ENCODE measurements at regions not wholly inside any gene's neighbourhood (a gene's known extent, or its start where the extent isn't known, plus 50 kb on each side); places are given as distances from the start of the nearest gene placed in this dataset.
"Not testable (repeated sequence)": the region's sequence is repeated elsewhere in the genome, so short reads cannot be mapped to it uniquely, and the experiment has no call there.

- intact Hi-C loops (cut with DNase I), result no loop called here
- DNase-seq, result no peak
- ATAC-seq (ENCODE audit: poor library complexity), result no peak
Observed at GRCh38 chr16:13568803-13569202, 351.2 kb upstream of the ERCC4 start.

- intact Hi-C loops (cut with DNase I), result no loop called here
- ATAC-seq (ENCODE audit: poor library complexity) (no peak), DNase-seq (no peak)
Observed at GRCh38 chr16:13569986-13570385, 350.0 kb upstream of the ERCC4 start.

- intact Hi-C loops (cut with DNase I), result no loop called here
- ATAC-seq (ENCODE audit: poor library complexity), result no peak
- DNase-seq, result no peak
Observed at GRCh38 chr16:13571036-13571435, 348.9 kb upstream of the ERCC4 start.

- ATAC-seq (ENCODE audit: poor library complexity), result no peak
- intact Hi-C loops (cut with DNase I), result no loop called here
- no peak for DNase-seq
Observed at GRCh38 chr16:13573903-13574302, 346.1 kb upstream of the ERCC4 start.

- DNase-seq, result no peak
- no peak for ATAC-seq (ENCODE audit: poor library complexity)
- intact Hi-C loops (cut with DNase I), result no loop called here
Observed at GRCh38 chr16:13586051-13586450, 333.9 kb upstream of the ERCC4 start.

GRCh38 chr16:13587181-13587580 is 332.8 kb upstream of the ERCC4 start:
- no peak for ATAC-seq (ENCODE audit: poor library complexity)
- no peak for DNase-seq
- intact Hi-C loops (cut with DNase I), result no loop called here

GRCh38 chr16:13594823-13595222 is 325.1 kb upstream of the ERCC4 start:
- intact Hi-C loops (cut with DNase I), result no loop called here

GRCh38 chr16:13606804-13607203 is 313.1 kb upstream of the ERCC4 start:
- ATAC-seq (ENCODE audit: poor library complexity), result no peak
- no peak for DNase-seq
- intact Hi-C loops (cut with DNase I), result no loop called here

More at GRCh38 chr16:13594823-13595222, 325.1 kb upstream of the ERCC4 start:
- DNase-seq (no peak), ATAC-seq (ENCODE audit: poor library complexity) (no peak)

GRCh38 chr16:13607289-13607688 is 312.7 kb upstream of the ERCC4 start:
- DNase-seq, result no peak
- intact Hi-C loops (cut with DNase I), result no loop called here
- no peak for ATAC-seq (ENCODE audit: poor library complexity)

- intact Hi-C loops (cut with DNase I), result no loop called here
- no peak for ATAC-seq (ENCODE audit: poor library complexity)
Observed at GRCh38 chr16:13611596-13611995, 308.4 kb upstream of the ERCC4 start.

GRCh38 chr16:13612623-13613022 is 307.3 kb upstream of the ERCC4 start:
- no peak for ATAC-seq (ENCODE audit: poor library complexity)
- intact Hi-C loops (cut with DNase I), result no loop called here
- no peak for DNase-seq

More at GRCh38 chr16:13611596-13611995, 308.4 kb upstream of the ERCC4 start:
- DNase-seq, result no peak

GRCh38 chr16:13613165-13613564 is 306.8 kb upstream of the ERCC4 start:
- no peak for DNase-seq
- intact Hi-C loops (cut with DNase I), result no loop called here
- no peak for ATAC-seq (ENCODE audit: poor library complexity)

- ATAC-seq (ENCODE audit: poor library complexity), result no peak
- intact Hi-C loops (cut with DNase I), result no loop called here
- DNase-seq, result no peak
Observed at GRCh38 chr16:13621639-13622038, 298.3 kb upstream of the ERCC4 start.

GRCh38 chr16:13628156-13628555 is 291.8 kb upstream of the ERCC4 start:
- ATAC-seq (ENCODE audit: poor library complexity) (no peak), DNase-seq (no peak)
- intact Hi-C loops (cut with DNase I), result no loop called here

- DNase-seq (no peak), ATAC-seq (ENCODE audit: poor library complexity) (no peak)
- intact Hi-C loops (cut with DNase I), result no loop called here
Observed at GRCh38 chr16:13629704-13630103, 290.2 kb upstream of the ERCC4 start.

GRCh38 chr16:13630374-13630773 is 289.6 kb upstream of the ERCC4 start:
- ATAC-seq (ENCODE audit: poor library complexity) (no peak), DNase-seq (no peak)
- intact Hi-C loops (cut with DNase I), result no loop called here

- DNase-seq, result no peak
- intact Hi-C loops (cut with DNase I), result no loop called here
- no peak for ATAC-seq (ENCODE audit: poor library complexity)
Observed at GRCh38 chr16:13631213-13631767, 288.7 kb upstream of the ERCC4 start.

- ATAC-seq (ENCODE audit: poor library complexity) (no peak), DNase-seq (no peak)
- intact Hi-C loops (cut with DNase I), result no loop called here
Observed at GRCh38 chr16:13631916-13632315, 288.0 kb upstream of the ERCC4 start.

GRCh38 chr16:13632504-13632903 is 287.4 kb upstream of the ERCC4 start:
- ATAC-seq (ENCODE audit: poor library complexity); DNase-seq; intact Hi-C loops (cut with DNase I): not testable (repeated sequence)

- ATAC-seq (ENCODE audit: poor library complexity), result no peak
- intact Hi-C loops (cut with DNase I), result no loop called here
- no peak for DNase-seq
Observed at GRCh38 chr16:13633391-13633861, 286.5 kb upstream of the ERCC4 start.

GRCh38 chr16:13634253-13634652 is 285.7 kb upstream of the ERCC4 start:
- ATAC-seq (ENCODE audit: poor library complexity) (no peak), DNase-seq (no peak)
- intact Hi-C loops (cut with DNase I), result no loop called here
